AG04450 (cell line): ENCODE measurements at regions not wholly inside any gene's neighbourhood (a gene's known extent, or its start where the extent isn't known, plus 50 kb on each side); places are given as distances from the start of the nearest gene placed in this dataset.

Source experiments
- CTCF ChIA-PET: fragments of 300-600, 350-600 bp; formaldehyde crosslinking; extraction: SDS; loops from one replicate; lab custom pipeline; 2022; ENCODE audit warnings: antibody characterized with exemption, inconsistent platforms; lab: Charles Lee
- POLR2A ChIA-PET: fragments of 350-600 bp; formaldehyde crosslinking; extraction: SDS; loops from one replicate; lab custom pipeline; 2021; ENCODE audit warnings: antibody characterized with exemption, inconsistent platforms; lab: Yijun Ruan, JAX
- DNase-seq: peaks from one replicate; pipeline ENCODE4 v3.0.0-alpha.2; 2011; ENCODE audit warnings: low read depth, low spot score
- H3K27ac ChIP-seq: one replicate; pipeline ENCODE4 v1.5.1; 2012; ENCODE audit warnings: low read depth, low read length, control low read depth
- H3K27me3 ChIP-seq: one replicate; pipeline ENCODE4 v1.6.0; 2012; ENCODE audit warnings: low read length; ENCODE audit not compliant: control insufficient read depth, insufficient read depth
- H3K4me3 ChIP-seq: 2 replicates; pipeline ENCODE4 v1.5.1; 2011; ENCODE audit warnings: mild to moderate bottlenecking, low read depth, low read length, control low read depth
- H3K9me3 ChIP-seq: 2 replicates; pipeline ENCODE4 v1.5.1; 2012; ENCODE audit warnings: low read length; ENCODE audit not compliant: control insufficient read depth, insufficient read depth
- CTCF ChIP-seq: IDR thresholded peaks from 2 replicates; pipeline ENCODE4 v1.5.1; 2011; ENCODE audit warnings: low read depth, low read length, control low read depth, inconsistent platforms

DNA sequence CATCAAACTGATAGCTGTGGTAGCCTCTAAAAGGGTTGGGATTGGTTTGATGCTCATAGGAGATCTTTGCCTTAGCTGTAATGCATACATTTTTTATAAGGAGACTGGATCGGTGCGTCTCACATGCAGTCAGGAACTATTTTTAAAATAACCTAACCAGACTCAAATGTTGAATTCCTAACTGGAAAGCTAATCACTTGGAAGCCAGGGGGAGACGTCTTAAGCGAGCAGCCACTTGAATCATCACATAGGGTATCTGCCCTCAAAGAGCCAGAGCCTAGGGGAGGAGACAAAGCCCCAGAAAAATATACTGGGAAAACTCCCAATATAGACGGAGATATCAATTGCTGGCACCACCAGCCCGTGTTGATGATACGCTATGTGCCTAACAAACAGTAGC lies 61.7 kb upstream of the PUM1 start:
- H3K27me3 ChIP-seq, result no peaks in the 10 kb centered on the region
- TF ChIP-seq CTCF, result peak; percentile 40
- POLR2A ChIA-PET, result no interaction called here
- no peak overlapping the region for H3K4me3 ChIP-seq
- peak; percentile 29 for DNase-seq
- CTCF ChIA-PET, result interaction anchor here (0.6 to 1.8 kb wide), 11 partner anchors 8 to 73 kb away, joined by 3 to 13 read pairs (median 3); no protein-coding TSS in a partner anchor
- H3K9me3 ChIP-seq, result no peaks in the 10 kb centered on the region; the same call in 1 of the 2 replicates
- no peak overlapping the region for H3K27ac ChIP-seq

GRCh38 chr1:31122741-31123140 lies 57.2 kb upstream of the PUM1 start:
- CTCF ChIA-PET, result no interaction called here
- Histone ChIP-seq H3K27me3 (peaks cover 3% of the 10 kb centered on the region), H3K27ac (no peak overlapping the region), H3K9me3 (no peaks in the 10 kb centered on the region; the same call in 1 of the 2 replicates), H3K4me3 (no peak overlapping the region)
- POLR2A ChIA-PET, result no interaction called here
- DNase-seq, result no peak
- TF ChIP-seq CTCF, result no peak

GRCh38 chr1:31122101-31122735 lies 56.7 kb upstream of the PUM1 start:
- CTCF ChIA-PET, result no interaction called here
- Histone ChIP-seq H3K9me3 (no peaks in the 10 kb centered on the region; the same call in 1 of the 2 replicates), H3K27ac (no peak overlapping the region), H3K4me3 (no peak overlapping the region), H3K27me3 (peaks cover 3% of the 10 kb centered on the region)
- no peak for DNase-seq
- POLR2A ChIA-PET, result no interaction called here
- TF ChIP-seq CTCF, result no peak

DNA sequence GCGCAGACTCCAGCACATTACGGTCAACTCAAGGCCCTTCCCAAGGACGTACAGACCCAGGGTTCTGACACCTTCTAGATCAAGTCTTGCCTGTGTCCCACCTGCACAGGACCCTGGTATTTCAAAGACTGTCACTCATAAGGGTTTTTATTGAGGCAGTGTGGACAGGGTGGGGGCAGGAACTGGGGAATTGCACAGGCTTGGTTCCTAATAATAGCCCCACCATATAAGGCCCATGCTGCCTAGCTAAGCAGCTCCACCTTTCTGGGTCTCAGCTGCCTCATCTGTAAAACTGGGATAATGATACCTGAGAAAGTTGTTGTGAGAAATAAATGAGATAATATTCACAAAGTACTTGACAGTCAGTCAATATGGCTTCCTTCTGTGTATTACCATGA lies 55.3 kb upstream of the PUM1 start:
- DNase-seq, result no peak
- CTCF ChIA-PET, result interaction anchor here (0.6 kb wide), 1 partner anchor 9 kb away, joined by 3 read pairs; no protein-coding TSS in a partner anchor
- H3K4me3 ChIP-seq, result no peak overlapping the region
- H3K9me3 ChIP-seq, result no peaks in the 10 kb centered on the region; the same call in 1 of the 2 replicates
- no peak overlapping the region for H3K27ac ChIP-seq
- peaks cover 3% of the 10 kb centered on the region for H3K27me3 ChIP-seq
- POLR2A ChIA-PET, result no interaction called here
- TF ChIP-seq CTCF, result no peak

- H3K27me3 ChIP-seq, result peaks cover 7% of the 10 kb centered on the region
- no peak overlapping the region for H3K27ac ChIP-seq
- H3K4me3 ChIP-seq, result no peak overlapping the region
- no peaks in the 10 kb centered on the region for H3K9me3 ChIP-seq
- TF ChIP-seq CTCF, result no peak
- DNase-seq, result no peak
- CTCF ChIA-PET, result interaction anchor here (0.6 to 0.8 kb wide), 2 partner anchors 46 to 65 kb away, joined by 3 to 4 read pairs; no protein-coding TSS in a partner anchor
- POLR2A ChIA-PET, result no interaction called here
Measured at GRCh38 chr1:31116022-31116421, 50.5 kb upstream of the PUM1 start.
